Activated CD8-positive, alpha-beta memory T cell treated with anti-CD3 and anti-CD28 coated beads for 24 hours (primary cell): ENCODE measurements at regions not wholly inside any gene's neighbourhood (a gene's known extent, or its start where the extent isn't known, plus 50 kb on each side); places are given as distances from the start of the nearest gene placed in this dataset.

Experiments used
- DNase-seq: peaks from one replicate; pipeline ENCODE4 v3.0.0-alpha.2; 2020

- no peak for DNase-seq
These were observed 75.5 kb downstream of the SYNE3 start for GRCh38 chr14:95440951-95441350.

DNA sequence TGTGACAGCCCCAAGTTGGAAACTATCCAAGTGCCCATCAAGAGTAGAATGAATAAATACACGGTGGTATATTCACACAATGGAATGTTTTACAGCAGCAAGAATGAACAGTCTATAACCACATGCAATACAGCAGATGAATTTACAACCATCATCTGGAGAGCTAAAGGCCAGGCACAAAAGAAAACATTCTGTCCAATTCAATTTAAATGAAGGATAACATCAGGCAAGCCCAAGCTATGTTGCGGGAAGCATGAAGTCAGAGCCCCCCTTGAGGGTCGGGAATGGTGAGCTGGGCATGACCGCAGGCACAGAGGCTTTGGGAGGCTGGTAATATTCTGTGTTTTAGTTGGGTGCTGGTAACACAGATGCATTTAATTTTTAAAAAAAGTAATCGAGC, 76.0 kb downstream of the SYNE3 start:
- no peak for DNase-seq

DNA sequence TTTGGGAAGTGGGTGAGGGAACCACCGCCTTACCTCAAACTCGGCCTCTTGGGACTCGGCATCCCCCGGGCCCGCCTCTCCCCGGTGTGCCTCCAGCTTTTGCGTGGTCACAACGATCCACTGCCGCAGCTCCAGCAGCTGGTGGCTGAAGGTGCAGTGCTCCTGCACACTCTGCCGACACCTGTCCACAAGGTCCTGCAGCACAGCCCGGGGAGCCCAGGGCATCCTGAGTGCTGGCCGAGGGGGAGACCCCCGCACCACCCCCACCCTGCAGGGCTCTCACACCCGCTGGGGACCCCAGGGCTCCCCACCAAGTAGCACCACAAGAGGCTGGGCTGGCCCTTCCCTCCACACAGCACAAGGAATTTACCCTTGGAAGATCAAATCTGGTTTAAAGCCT, 76.6 kb downstream of the SYNE3 start:
- no peak for DNase-seq

GRCh38 chr14:95437715-95438114, 78.7 kb downstream of the SYNE3 start:
- DNase-seq = no peak

- DNase-seq = no peak
These were observed 80.1 kb downstream of the SYNE3 start for GRCh38 chr14:95436354-95436753.

- no peak for DNase-seq
These were observed 82.3 kb downstream of the SYNE3 start for GRCh38 chr14:95434121-95434520.

DNA sequence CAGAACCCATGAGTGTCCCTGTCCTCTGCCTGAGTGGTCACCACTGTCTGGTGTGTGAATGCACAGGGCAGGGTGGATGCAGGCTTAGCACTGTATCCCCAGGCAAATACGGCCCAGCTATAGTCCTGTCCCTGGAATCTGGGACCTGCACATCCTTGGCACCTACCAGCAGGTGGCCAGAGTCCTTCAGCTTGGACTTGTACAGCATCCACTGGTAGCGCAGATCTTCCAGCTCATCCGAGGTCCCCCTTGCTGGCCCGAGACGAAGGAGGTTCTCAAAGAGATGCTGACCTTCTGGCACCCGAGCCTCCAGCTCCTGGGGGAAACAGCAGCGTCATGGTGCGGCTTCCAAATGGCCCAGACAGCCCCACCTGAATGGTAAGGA, 83.4 kb downstream of the SYNE3 start:
- no peak for DNase-seq

GRCh38 chr14:95432144-95433093, 84.0 kb downstream of the SYNE3 start:
- DNase-seq = no peak

GRCh38 chr14:95431199-95432143, 85.0 kb downstream of the SYNE3 start:
- no peak for DNase-seq

GRCh38 chr14:95428557-95428956, 87.9 kb downstream of the SYNE3 start:
- DNase-seq = no peak

- no peak for DNase-seq
These were observed 90.4 kb downstream of the SYNE3 start for GRCh38 chr14:95426116-95426475.

GRCh38 chr14:95425369-95426115, 90.9 kb downstream of the SYNE3 start:
- no peak for DNase-seq

DNA sequence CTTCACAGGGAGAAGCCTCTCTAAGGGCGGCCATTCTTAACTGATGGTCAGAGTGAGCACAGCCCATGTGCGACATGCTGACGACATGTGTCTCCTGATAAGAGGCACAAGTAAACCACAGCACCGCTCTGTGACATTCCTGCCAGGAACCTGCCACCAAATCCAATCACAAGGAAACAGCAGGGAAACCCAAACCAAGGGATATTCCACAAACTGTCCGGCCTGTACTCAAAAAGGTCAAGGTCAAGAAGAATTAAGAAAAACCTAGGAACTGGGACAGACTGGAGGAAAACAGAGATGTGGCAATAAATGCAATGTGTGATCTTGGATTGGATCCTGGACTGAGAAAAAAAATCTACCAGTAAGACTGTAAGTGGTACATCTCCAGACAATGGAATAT, 91.9 kb downstream of the SYNE3 start:
- DNase-seq = no peak

GRCh38 chr14:95421741-95422140, 94.7 kb downstream of the SYNE3 start:
- DNase-seq = no peak

GRCh38 chr14:95420060-95420459, 96.4 kb downstream of the SYNE3 start:
- no peak for DNase-seq

DNA sequence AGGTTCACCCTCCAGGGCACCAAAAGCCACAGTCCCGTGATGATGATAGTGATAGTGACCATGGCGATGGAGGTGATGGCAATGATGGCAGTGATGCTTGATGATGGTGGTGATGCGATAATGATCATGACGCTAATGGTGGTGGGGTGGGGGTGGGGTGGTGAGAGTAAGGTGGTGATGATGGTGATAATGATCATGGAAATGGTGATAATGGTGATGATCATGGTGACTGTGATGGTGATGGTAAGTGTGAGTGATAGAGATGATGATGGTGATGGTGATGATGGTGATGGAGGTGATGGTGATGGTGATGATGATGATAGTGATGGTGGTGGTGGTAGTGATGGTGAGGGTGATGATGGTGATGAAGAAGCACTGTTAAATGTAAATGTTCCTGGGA, 96.9 kb downstream of the SYNE3 start:
- DNase-seq = no peak

DNA sequence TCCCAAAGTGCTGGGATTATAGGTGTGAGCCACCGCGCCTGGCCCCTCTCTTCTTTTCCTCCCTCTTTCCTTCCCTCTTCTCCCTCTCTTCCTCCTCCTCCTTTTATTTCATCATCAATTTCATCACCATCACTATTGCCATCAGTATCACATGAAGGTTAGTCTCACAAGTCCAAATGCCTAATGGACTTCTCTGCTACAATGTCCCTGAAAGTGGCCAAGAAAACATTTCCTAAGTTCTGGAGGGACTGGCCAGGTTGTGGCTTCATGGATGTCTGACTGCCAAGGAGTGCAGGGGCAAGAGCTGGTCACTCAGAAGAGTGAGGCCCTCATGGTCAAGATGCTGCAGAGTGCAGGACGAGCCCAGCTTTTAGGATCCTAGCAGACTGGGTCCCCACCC, 97.6 kb downstream of the SYNE3 start:
- DNase-seq = no peak

DNA sequence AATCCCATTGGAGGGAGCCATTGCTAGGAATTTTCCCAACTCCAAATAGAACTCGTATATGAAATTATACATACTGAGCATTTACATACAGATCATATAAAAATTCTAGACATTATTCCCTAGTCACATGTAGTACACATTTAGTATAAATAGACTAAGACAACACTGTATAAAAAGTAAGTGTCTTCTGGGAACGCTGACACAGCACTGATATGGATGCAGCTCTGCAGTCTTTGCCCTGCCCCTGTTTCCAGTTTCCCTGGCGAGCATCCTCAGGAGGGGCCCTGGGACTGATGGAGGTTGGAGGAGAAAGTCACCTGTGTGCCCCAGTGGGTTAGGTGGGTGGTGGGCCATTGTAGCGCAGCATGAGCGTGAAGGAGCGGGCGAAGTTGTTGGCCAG, 97.8 kb upstream of the CLMN start:
- DNase-seq = no peak

GRCh38 chr14:95415993-95416392, 96.3 kb upstream of the CLMN start:
- DNase-seq = no peak

DNA sequence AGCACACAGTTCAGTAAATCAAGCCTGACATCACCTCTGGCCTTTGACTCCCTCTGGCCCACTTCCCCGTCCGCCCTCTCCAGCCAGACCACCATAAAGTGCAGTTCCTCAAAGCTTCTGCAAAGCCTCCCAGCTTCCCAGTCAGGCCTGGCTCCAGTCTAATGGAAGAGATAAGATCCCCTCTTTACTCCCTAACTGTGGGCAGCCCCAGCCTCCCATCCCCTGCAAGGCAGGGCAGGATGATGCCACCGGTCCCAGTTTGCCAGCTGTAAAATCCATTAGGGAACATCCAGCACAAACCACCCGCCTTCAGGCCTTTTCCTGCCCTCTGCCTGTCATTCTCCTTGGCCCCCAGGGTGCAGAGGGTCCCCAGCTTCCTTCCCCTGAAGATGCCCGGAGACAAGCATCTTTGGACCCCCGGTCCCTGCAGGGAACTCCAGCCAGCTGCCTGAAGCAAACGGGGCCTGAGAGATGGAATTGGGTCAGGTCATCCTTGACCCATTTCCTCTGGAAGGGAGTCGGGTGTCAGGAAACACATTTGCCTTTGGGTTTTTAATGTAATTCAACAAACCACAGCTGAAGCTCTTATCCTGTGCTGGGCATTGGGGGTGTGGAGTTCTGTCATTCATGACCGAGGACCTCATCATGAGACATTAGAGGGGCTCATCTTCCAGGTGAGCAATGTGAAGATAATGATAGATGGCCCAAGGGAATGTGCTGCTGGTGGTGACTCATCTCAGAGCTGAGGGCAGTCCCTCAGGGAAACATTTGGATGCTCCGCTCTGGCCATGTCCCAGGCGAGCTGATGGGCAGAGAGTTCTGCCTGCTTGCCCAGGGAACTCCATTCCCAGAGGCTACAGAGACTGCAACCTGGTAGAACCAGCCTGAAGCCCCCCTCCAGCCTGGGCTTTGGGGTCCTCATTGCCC, 93.8 kb upstream of the CLMN start:
- DNase-seq = no peak

DNA sequence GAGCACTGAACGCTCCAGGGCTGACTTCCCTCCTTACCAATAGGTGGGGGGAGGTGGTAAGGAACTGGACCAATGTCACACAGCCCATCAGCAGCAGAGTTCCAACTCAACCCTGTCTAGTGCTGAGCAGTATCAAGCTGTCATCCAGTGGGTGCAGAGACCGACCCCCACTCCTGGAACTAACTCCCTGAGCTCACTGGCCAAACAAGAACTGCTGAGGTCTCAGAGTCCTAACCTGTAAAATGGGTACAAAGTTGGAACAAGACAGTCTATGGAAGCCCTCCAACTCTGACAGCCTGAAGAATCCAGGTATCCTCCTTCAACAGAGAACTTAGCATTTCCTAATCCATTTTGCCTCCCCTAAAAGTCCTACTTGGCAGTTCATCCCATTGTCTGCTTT, 91.1 kb upstream of the CLMN start:
- no peak for DNase-seq
